ENCODE measurements at regions not wholly inside any gene's neighbourhood (a gene's known extent, or its start where the extent isn't known, plus 50 kb on each side); places are given as distances from the start of the nearest gene placed in this dataset.

GRCh38 chr10:110364531-110364937 lies 59.8 kb upstream of the SMNDC1 start:
- TF ChIP-seq, protein P1, sequence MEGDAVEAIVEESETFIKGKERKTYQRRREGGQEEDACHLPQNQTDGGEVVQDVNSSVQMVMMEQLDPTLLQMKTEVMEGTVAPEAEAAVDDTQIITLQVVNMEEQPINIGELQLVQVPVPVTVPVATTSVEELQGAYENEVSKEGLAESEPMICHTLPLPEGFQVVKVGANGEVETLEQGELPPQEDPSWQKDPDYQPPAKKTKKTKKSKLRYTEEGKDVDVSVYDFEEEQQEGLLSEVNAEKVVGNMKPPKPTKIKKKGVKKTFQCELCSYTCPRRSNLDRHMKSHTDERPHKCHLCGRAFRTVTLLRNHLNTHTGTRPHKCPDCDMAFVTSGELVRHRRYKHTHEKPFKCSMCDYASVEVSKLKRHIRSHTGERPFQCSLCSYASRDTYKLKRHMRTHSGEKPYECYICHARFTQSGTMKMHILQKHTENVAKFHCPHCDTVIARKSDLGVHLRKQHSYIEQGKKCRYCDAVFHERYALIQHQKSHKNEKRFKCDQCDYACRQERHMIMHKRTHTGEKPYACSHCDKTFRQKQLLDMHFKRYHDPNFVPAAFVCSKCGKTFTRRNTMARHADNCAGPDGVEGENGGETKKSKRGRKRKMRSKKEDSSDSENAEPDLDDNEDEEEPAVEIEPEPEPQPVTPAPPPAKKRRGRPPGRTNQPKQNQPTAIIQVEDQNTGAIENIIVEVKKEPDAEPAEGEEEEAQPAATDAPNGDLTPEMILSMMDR (conservative IDR thresholded peaks at IDR 0.05 in 1 of 2, IDR thresholded peaks at IDR 0.05 in 1 of 2; ENCODE audit: low read depth in 1 of 2, low read length in 2 of 2) = no peak
- no peak for TF ChIP-seq EZH2 (IDR thresholded peaks at IDR 0.05; ENCODE audit: low read length, missing control alignments)

Data from fibroblast of lung (primary cell).